SJCRH30 (cell line): ENCODE measurements at regions not wholly inside any gene's neighbourhood (a gene's known extent, or its start where the extent isn't known, plus 50 kb on each side); places are given as distances from the start of the nearest gene placed in this dataset.

Experiments
- DNase-seq, 2 experiments: peaks; one replicate each; pipeline ENCODE4 v3.0.0-alpha.2; 2015 to 2020
- H3K27ac ChIP-seq: fragments of 250-450 bp; sonication (Bioruptor Pico); 2 replicates; pipeline ENCODE4 v1.5.1; 2020; ENCODE audit warnings: mild to moderate bottlenecking, moderate library complexity
- H3K27me3 ChIP-seq: fragments of 250-450 bp; sonication (Bioruptor Pico); 2 replicates; pipeline ENCODE4 v1.5.1; 2020; ENCODE audit warnings: mild to moderate bottlenecking, moderate library complexity
- H3K36me3 ChIP-seq: fragments of 250-450 bp; sonication (Bioruptor Pico); 2 replicates; pipeline ENCODE4 v1.5.1; 2020; ENCODE audit warnings: mild to moderate bottlenecking, moderate library complexity
- H3K4me1 ChIP-seq: fragments of 250-450 bp; sonication (Bioruptor Pico); 2 replicates; pipeline ENCODE4 v1.5.1; 2020; ENCODE audit warnings: mild to moderate bottlenecking, moderate library complexity
- H3K4me3 ChIP-seq: fragments of 250-450 bp; sonication (Bioruptor Pico); 2 replicates; pipeline ENCODE4 v1.5.1; 2020; ENCODE audit warnings: mild to moderate bottlenecking, moderate library complexity
- H3K9me3 ChIP-seq: fragments of 250-450 bp; sonication (Bioruptor Pico); replicated peaks from 2 replicates; pipeline ENCODE4 v1.5.1; 2020; ENCODE audit warnings: mild to moderate bottlenecking, moderate library complexity

- H3K36me3 ChIP-seq: no peaks in the 10 kb centered on the region
- H3K4me1 ChIP-seq: no peaks in the 10 kb centered on the region
- peak; percentile 45 to 85 for DNase-seq
- no peak overlapping the region for H3K27ac ChIP-seq
- no peak overlapping the region for H3K4me3 ChIP-seq
- no peaks in the 10 kb centered on the region for H3K9me3 ChIP-seq
- no peaks in the 10 kb centered on the region; the same call in 1 of the 2 replicates for H3K27me3 ChIP-seq
Measured at GRCh38 chr2:195318440-195319111, 338.4 kb upstream of the SLC39A10 start.

GRCh38 chr2:195317550-195317949, 339.5 kb upstream of the SLC39A10 start:
- H3K4me1 ChIP-seq: no peaks in the 10 kb centered on the region
- no peak for DNase-seq
- no peak overlapping the region for H3K27ac ChIP-seq
- H3K27me3 ChIP-seq: no peaks in the 10 kb centered on the region; the same call in 1 of the 2 replicates
- no peak overlapping the region for H3K4me3 ChIP-seq
- H3K9me3 ChIP-seq: no peaks in the 10 kb centered on the region
- no peaks in the 10 kb centered on the region for H3K36me3 ChIP-seq

- Histone ChIP-seq H3K9me3 (no peaks in the 10 kb centered on the region), H3K27me3 (no peaks in the 10 kb centered on the region)
- no peak for DNase-seq
Measured at GRCh38 chr2:195316486-195316885, 340.5 kb upstream of the SLC39A10 start.

GRCh38 chr2:195313962-195314361, 343.1 kb upstream of the SLC39A10 start:
- Histone ChIP-seq H3K27me3 (no peaks in the 10 kb centered on the region), H3K36me3 (no peaks in the 10 kb centered on the region), H3K4me1 (no peaks in the 10 kb centered on the region), H3K27ac (no peak overlapping the region), H3K9me3 (no peaks in the 10 kb centered on the region), H3K4me3 (no peak overlapping the region)
- DNase-seq: no peak

More at GRCh38 chr2:195316486-195316885, 340.5 kb upstream of the SLC39A10 start:
- Histone ChIP-seq H3K27ac (no peak overlapping the region), H3K4me1 (no peaks in the 10 kb centered on the region), H3K4me3 (no peak overlapping the region), H3K36me3 (no peaks in the 10 kb centered on the region)

GRCh38 chr2:195312662-195313061, 344.4 kb upstream of the SLC39A10 start:
- peak in 1 of 2 experiments; percentile 31 for DNase-seq
- Histone ChIP-seq H3K36me3 (no peaks in the 10 kb centered on the region), H3K27me3 (no peaks in the 10 kb centered on the region), H3K4me1 (no peaks in the 10 kb centered on the region), H3K9me3 (no peaks in the 10 kb centered on the region), H3K4me3 (no peak overlapping the region), H3K27ac (no peak overlapping the region)

- no peak overlapping the region for H3K4me3 ChIP-seq
- H3K36me3 ChIP-seq: no peaks in the 10 kb centered on the region
- no peak for DNase-seq
- H3K27ac ChIP-seq: no peak overlapping the region
- H3K9me3 ChIP-seq: no peaks in the 10 kb centered on the region
- H3K4me1 ChIP-seq: no peaks in the 10 kb centered on the region
- no peaks in the 10 kb centered on the region for H3K27me3 ChIP-seq
Measured at GRCh38 chr2:195308163-195308562, 348.9 kb upstream of the SLC39A10 start.

- no peak for DNase-seq
- no peaks in the 10 kb centered on the region for H3K36me3 ChIP-seq
- H3K9me3 ChIP-seq: no peaks in the 10 kb centered on the region
- H3K4me3 ChIP-seq: no peak overlapping the region
- H3K4me1 ChIP-seq: no peaks in the 10 kb centered on the region
- H3K27me3 ChIP-seq: no peaks in the 10 kb centered on the region
- H3K27ac ChIP-seq: no peak overlapping the region
Measured at GRCh38 chr2:195307751-195308150, 349.3 kb upstream of the SLC39A10 start.

- H3K27me3 ChIP-seq: no peaks in the 10 kb centered on the region
- DNase-seq: peak; percentile 41 to 77
- no peak overlapping the region for H3K27ac ChIP-seq
- H3K4me3 ChIP-seq: no peak overlapping the region
- H3K36me3 ChIP-seq: no peaks in the 10 kb centered on the region
- no peaks in the 10 kb centered on the region for H3K4me1 ChIP-seq
- H3K9me3 ChIP-seq: no peaks in the 10 kb centered on the region
Measured at GRCh38 chr2:195304310-195304709, 352.7 kb upstream of the SLC39A10 start.

GRCh38 chr2:195300631-195301030, 356.4 kb upstream of the SLC39A10 start:
- H3K36me3 ChIP-seq: no peaks in the 10 kb centered on the region
- no peaks in the 10 kb centered on the region for H3K27me3 ChIP-seq
- H3K27ac ChIP-seq: no peak overlapping the region
- no peak for DNase-seq
- H3K4me3 ChIP-seq: no peak overlapping the region
- no peaks in the 10 kb centered on the region for H3K9me3 ChIP-seq
- H3K4me1 ChIP-seq: no peaks in the 10 kb centered on the region

GRCh38 chr2:195299600-195299999, 357.4 kb upstream of the SLC39A10 start:
- H3K27me3 ChIP-seq: no peaks in the 10 kb centered on the region
- DNase-seq: no peak
- H3K9me3 ChIP-seq: no peaks in the 10 kb centered on the region
- no peak overlapping the region for H3K27ac ChIP-seq
- no peak overlapping the region for H3K4me3 ChIP-seq
- no peaks in the 10 kb centered on the region for H3K36me3 ChIP-seq
- no peaks in the 10 kb centered on the region for H3K4me1 ChIP-seq

- H3K9me3 ChIP-seq: no peaks in the 10 kb centered on the region
- no peaks in the 10 kb centered on the region for H3K27me3 ChIP-seq
- no peak overlapping the region for H3K4me3 ChIP-seq
- no peak overlapping the region for H3K27ac ChIP-seq
- DNase-seq: no peak
- H3K4me1 ChIP-seq: no peaks in the 10 kb centered on the region
- H3K36me3 ChIP-seq: no peaks in the 10 kb centered on the region
Measured at GRCh38 chr2:195296490-195296889, 360.5 kb upstream of the SLC39A10 start.

GRCh38 chr2:195289081-195289480, 367.9 kb upstream of the SLC39A10 start:
- Histone ChIP-seq H3K36me3 (no peaks in the 10 kb centered on the region), H3K9me3 (no peaks in the 10 kb centered on the region), H3K4me1 (no peaks in the 10 kb centered on the region), H3K27ac (no peak overlapping the region), H3K27me3 (no peaks in the 10 kb centered on the region), H3K4me3 (no peak overlapping the region)
- DNase-seq: no peak

GRCh38 chr2:195279840-195280427, 377.1 kb upstream of the SLC39A10 start:
- no peak for DNase-seq
- Histone ChIP-seq H3K4me3 (no peak overlapping the region), H3K27ac (no peak overlapping the region), H3K4me1 (no peaks in the 10 kb centered on the region), H3K27me3 (no peaks in the 10 kb centered on the region; the same call in 1 of the 2 replicates), H3K36me3 (no peaks in the 10 kb centered on the region), H3K9me3 (no peaks in the 10 kb centered on the region)

GRCh38 chr2:195270466-195271039, 386.5 kb upstream of the SLC39A10 start:
- 0 out of 2 replicates have a peak, but pooled peaks cover 3% of the 10 kb centered on the region for H3K27me3 ChIP-seq
- H3K36me3 ChIP-seq: no peaks in the 10 kb centered on the region
- no peak overlapping the region for H3K4me3 ChIP-seq
- no peak overlapping the region for H3K27ac ChIP-seq
- DNase-seq: no peak
- H3K4me1 ChIP-seq: no peaks in the 10 kb centered on the region
- H3K9me3 ChIP-seq: no peaks in the 10 kb centered on the region

GRCh38 chr2:195269220-195269619, 387.8 kb upstream of the SLC39A10 start:
- H3K27ac ChIP-seq: no peak overlapping the region
- H3K4me3 ChIP-seq: no peak overlapping the region
- H3K4me1 ChIP-seq: no peaks in the 10 kb centered on the region
- no peaks in the 10 kb centered on the region for H3K9me3 ChIP-seq
- no peak for DNase-seq
- H3K36me3 ChIP-seq: no peaks in the 10 kb centered on the region
- no peaks in the 10 kb centered on the region for H3K27me3 ChIP-seq
